CD4-positive, alpha-beta T cell treated with Interleukin-15 for 1 hour (primary cell): ENCODE measurements at regions not wholly inside any gene's neighbourhood (a gene's known extent, or its start where the extent isn't known, plus 50 kb on each side); places are given as distances from the start of the nearest gene placed in this dataset.
"Not testable (repeated sequence)": the region's sequence is repeated elsewhere in the genome, so short reads cannot be mapped to it uniquely, and the experiment has no call there.

Experiments used
- DNase-seq: peaks from one replicate; pipeline ENCODE4 v3.0.0-alpha.2; 2020

DNA sequence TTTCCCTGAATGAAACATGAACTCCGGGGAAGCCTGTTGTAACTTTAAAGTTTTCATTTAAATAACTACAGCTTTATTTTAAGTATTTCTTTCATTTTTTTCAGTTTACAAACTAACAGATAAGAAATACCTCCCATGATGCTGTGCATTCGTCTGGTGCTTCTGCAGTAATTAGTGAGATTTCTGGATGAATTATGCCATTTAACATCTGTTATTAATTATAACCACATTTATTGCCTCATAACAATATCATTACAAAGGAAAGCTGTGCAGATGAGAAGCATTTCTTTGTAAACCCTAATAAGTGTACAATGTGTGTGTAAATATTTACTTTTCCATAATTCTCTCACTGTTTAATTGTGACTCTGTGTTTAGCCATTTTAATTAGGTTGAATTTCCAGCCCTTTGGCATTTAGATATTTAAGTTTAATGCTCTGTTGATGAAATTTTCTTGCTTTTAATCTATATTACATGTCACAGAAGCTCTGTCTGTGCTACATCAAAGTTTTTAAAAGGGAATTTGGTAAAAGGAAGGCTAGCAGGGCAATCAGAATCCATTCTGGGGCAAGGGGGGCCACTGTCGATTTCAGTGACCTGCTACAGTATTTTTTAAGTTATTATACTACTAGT, 418.0 kb downstream of the SPATA31D1 start:
- no peak for DNase-seq

DNA sequence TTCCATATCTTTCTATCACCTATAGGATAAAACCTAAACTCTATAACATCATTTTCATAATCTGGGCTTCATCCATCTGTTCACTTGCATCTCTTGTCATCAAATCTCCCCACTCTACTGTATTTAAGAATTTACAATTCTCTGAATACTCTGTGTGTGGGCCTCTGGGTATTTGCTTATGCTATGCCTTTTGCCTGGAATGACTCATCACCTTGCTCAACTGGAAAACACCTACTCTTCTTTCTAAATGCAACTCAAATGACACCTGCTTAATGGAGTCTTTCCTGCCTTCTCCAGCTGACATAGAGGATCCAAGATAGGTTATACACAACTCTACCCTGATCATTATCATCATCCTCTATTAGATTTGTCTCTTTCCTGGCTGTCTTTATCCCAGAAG, 421.7 kb downstream of the SPATA31D1 start:
- DNase-seq: no peak

DNA sequence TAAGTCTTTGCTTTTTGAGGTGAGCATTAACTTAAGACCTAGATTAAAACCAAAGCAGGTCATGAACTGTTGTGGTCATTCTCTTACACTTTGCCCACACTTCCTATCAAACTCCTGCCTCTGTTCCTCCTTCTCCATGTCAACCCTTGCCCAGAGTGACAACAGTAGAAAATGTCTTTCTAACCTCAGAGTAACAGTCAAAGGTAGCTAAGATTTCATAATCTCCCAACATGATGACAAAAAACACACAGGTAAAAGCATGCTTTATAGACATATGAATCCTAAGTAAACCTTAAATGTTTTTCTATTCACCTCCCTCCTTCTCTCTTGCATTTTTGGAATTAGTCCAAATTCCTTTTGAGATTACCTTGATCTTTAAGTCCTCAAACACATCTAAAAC, 422.3 kb downstream of the SPATA31D1 start:
- DNase-seq: no peak

DNA sequence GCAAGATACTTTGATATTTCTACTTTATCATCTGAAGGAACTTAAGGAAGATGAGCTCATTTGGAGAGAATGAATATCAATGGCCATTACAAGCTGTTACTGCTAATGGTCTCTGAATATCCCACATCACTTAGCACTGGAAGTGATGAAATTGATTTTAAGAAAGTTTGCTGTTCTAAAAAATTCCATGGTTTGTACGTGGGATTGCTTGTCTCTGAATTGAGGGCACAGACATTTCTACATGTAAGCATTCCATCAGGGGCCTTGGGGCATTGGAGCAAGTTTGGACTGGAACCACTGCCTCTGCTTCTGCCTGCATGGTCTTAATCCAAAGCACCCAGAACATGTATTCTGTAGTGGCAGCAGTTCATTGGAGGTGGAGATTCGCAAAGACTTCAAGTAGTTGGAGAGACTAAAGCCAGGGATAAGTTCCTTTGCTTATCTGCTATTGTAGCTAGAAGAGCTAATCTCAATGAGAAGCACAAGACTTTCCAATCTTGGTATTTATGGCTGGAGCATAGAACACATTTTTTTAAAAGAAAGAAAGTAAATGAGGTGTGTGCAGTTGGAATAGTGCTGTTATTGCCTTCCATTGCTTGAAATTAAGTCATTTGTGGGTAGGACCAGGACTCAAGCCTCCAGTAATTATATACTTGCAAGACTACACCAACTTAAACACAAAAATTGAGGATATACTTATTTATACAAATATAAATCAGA, 424.2 kb downstream of the SPATA31D1 start:
- DNase-seq: no peak

DNA sequence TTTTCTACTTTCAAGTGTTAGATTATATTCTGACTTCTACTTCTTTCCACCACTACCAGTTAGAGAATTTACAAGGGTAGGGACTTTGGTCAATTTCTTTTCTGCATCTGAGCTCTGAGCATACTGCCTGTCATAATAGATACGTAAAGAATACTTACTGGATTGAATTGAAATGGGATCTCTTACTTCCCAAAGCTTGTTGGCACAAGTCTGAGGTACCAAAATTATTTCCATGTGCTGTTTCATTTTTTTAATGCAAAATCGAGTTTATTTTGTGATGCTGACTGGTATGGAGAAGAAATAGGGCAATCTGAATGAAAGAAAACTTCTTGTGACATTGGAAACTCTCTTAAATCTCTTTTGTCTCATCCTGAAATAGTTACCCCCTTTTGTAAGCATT, 428.9 kb downstream of the SPATA31D1 start:
- DNase-seq: no peak

DNA sequence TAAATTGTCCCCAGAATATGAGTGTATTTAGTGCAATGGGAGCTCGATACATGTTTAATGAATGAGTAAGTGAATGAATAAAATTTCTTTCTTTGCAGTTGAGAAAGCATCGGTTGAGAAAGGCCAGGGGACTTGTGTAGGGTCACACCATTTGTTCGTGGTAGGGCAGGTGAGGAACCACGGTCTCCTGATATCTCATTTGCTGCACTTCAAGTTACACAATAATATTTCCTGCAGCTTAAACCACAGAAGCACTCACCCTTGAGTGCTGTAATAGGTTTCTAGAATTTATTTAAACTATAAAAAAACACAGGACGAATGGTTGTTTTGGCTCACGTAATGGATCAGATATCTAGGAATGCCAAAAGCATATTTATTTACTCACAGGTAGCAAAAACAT, 429.8 kb downstream of the SPATA31D1 start:
- no peak for DNase-seq

DNA sequence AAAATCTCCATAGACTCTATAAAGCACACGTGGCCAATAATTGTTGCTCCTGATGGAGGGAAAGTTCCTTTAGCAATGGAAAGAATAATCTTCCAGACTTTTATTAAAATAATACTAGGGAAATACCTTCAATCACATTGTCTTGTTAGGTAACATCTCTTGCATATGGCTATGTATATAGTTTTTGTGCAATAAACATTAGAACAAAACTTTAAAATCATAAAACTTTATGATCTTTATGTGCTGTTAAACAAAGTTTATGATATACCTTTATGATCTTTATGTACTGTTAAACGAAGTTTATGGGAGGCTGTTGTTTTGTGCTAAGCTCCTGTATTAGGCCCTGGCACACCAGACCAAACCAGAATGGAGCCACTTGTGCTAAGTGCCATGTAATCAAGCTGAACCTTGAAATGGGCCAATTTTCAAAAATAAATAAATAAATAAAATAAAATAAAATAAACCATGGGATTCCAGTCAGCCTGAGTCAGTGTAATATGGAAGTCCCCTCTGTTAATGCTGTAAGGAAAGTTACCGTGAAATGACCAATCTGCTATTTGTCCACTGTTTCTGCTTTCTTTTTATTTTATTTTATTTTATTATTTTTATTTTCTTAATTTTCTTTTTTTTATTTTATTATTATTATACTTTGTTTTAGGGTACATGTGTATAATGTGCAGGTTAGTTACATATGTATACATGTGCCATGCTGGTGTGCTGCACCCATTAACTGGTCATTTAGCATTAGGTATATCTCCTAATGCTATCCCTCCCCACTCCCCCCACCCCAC, 431.3 kb downstream of the SPATA31D1 start:
- DNase-seq: no peak

DNA sequence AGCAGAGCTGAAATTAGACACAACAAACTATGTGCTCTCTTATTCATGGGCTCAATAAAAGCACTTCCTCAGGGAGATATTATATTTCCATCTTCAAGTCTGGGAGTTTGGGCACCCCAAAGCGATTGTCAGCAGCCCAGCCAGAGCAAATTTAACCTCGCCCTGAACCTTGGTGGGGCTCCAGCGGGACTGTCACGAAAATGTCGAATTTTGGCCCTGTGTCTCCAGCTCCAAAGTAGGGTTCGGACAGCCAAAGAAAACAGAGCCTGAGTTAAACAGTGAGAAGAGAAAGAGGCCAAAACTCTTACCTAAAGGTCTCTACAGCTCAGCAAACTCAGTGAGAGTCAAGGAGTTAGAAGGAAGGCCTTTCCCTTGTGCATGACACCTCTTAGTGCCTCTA, 432.9 kb downstream of the SPATA31D1 start:
- no peak for DNase-seq

DNA sequence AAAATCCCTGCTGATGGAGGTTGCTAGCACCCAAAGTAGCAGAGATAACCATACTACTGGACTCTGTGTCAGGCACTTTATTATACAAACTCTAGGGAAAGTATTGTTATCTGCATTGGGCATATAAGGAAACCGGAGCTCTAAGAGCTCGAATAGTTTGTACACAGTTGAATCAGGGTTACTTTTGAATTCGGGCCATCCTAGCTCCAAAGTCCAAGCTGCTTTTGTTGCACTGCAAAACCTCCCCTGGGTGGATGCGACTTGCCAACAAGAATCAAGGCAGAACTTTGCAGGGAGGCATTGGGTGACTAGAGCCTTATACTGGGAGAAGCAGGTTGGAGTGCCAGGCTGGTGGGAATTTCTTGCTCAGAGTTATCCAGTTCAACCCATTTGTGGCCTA, 435.1 kb downstream of the SPATA31D1 start:
- no peak for DNase-seq

DNA sequence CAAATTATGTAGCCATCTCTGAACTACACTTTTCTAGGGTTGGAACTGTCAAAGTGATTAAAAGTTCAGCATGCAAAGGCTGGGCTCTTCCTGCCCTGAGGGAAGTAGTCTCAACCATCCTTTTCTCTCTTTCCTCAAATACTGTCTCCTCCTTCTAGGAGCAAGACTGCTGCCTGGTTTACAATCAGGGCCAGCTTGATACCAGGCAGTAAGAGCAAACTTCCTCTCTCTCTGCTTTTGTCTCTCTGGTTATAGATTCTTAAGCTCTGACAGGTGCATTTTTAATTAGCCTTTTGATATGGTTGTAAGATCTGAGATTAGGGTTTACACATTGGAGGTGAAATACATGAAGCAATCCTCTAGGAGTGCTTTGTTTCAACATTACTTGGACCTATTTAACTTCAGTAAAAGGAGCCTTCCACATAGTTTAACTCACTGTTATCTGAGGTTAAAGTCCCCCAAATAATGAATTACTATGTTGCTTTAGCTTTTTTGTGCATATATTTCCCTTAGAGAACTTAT, 436.1 kb downstream of the SPATA31D1 start:
- DNase-seq: no peak

DNA sequence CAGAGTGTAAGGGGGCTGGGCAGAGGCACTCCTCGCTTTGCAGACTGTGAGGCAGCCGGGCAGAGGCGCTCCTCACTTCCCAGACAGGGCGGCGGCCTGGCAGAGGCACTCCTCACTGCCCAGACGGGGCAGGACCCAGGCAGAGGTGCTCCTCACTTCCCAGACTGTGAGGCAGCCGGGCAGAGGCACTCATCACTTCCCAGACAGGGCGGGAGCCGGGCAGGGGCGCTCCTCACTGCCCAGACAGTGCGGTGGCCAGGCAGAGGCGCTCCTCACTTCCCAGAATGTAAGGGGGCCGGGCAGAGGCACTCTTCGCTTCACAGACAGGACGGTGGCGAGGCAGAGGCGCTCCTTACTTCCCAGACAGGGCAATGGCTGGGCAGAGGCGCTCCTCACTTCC, 442.5 kb downstream of the SPATA31D1 start:
- no peak for DNase-seq

DNA sequence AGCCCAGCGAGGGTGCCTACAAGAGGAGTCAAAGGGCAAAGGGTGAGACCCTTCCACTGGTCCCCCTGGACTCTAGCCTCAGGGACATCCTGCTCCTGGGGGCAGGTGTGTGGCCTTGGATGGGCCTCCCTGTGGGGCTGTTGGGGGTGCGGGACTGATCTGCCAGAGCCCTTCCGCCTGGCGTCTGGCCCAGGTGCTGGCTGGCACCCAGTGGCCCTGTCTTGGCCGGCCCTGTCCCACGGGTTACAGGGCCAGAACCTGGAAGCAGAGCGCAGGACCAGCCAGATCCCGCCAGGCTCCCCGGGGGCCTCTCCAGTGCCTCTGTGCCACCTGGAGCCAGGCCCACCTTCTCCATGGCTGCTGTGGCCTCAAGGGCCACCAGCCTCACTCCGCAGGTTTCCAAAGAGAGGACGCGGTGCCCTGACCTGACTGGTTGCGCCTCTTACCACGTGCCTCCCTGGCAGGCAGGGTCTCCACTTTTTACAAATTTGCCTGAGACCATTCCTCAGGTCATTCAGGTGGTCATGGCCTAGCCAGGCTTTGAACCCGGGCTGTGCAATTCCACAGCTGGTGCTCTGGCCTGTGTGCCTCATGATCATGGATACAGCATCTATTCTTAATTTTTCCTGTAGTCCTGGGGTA, 444.8 kb downstream of the SPATA31D1 start:
- not testable (repeated sequence) for DNase-seq

DNA sequence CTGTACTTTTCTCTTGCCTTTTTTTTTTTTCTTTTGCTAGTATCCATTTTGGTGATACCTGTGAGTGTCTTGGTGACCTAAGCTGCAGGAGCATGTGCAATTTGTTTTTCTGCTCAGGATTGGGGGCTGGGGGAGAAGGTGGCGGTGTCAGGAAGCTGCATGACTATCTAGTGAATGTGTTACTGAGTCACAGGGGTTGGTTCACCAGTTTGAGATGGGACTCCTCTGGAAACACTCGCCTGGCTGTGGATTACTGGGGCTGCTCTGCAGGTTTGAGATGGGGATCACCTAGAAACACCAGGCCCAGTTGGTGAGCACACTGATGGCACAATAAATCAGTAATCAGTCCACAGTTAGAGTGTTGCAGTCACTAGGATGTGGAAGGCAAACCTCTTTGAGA, 447.9 kb downstream of the SPATA31D1 start:
- no peak for DNase-seq

DNA sequence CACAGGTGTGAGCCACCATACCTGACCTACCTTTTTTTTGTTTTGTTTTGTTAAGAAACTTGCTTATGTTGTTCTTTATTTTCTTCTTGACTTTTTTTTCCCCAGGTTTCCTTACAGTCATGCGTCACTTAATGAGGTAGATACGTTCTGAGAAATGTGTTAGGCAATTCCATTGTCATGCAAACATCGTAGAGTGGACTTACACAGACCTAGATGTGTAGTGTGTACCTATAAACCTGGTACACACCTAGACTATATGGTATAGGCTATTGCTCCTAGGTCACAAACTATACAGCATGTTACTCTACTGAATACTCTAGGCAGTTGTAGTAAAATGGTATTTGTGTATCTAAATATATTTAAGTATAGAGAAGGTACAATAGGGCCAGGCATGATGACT, 448.6 kb downstream of the SPATA31D1 start:
- not testable (repeated sequence) for DNase-seq

DNA sequence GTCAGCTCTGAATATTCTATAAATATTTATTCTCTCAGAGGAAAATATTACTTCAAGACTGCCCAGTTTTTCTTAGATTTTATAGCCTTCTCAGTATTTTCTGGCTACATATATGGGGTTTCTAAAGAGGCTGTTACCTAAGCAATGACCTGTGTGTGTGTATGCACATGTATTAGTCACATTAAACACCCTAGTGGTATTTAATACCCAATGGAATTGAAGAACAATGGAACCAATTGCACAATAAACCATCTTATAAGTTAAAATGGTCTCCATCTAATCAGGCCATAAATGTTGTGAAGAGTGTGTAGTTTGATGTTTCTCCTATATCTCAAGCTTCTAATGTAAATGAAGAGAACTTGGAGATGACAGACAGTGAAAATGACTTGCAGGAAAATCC, 450.0 kb downstream of the SPATA31D1 start:
- no peak for DNase-seq

DNA sequence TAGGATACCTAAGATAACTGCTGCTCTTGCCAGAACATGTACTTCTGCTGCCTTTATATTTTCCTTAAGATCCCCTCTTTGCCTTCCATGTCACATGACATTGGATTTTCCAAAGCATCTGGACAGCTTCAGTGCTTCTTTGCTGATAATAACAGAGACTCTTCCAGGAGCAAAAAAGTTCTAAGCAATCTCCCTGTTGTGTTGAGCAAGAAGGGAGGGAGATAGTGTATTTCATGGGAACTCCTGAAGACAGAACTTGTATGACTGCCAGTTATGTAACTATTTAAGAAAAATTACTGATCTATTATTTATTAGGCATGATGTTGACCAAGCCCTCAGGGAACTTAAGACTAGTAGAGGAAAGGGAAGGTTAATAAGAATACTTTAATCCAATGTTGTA, 454.7 kb downstream of the SPATA31D1 start:
- no peak for DNase-seq

DNA sequence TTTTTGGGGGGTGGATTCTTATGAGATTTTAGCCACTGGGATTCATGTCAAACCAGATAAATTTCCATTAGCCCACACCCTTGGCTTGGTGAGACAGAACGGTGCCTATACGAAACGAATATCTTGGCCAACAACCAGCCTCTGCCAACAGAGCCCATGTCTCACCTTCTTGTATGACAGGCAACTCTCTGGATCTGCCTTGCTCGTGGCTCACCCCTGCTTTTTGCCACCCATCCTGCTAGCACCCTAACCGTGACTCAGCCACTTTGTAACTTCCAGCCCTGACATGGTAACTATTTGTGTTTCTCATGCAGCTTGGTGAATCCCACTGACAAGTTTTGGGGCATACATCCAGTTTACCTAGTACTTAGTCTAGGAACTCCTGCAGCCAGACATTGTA, 457.0 kb downstream of the SPATA31D1 start:
- DNase-seq: no peak

DNA sequence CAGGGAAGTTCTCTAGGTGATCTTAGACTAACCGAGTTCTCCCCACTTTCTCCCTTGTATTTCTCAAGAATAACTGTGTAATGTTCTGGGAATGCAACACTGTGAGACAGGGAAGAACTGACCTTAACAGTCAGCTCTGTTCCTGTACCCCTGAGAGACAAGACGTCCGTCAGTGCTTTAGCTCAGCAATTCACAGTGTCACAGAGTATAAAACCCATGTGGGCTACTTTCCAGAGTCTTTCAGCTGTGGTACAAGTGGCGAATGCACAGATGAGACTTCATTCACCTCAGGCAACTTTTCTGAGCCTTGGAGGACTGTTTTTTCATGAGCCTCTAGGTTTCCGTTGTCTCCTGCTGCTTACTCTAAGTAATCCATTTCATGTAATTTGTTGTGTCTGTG, 458.8 kb downstream of the SPATA31D1 start:
- no peak for DNase-seq

DNA sequence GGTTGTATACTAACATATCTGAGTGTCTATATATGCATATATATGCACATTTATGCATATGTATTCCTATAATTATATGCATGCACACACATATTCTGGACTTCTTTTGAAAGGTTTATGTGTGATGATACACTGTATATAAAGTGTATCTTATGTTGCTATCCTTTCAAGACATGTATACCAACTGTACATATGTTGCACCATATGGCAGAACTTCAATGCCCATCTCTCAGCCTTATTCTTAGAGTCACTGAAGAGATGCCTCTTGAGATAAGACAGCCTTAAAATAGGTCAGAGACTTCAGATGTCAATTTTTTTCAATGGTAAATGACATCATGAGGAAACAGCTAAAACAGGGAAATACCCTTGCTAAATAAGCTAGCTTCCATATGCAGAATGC, 461.4 kb downstream of the SPATA31D1 start:
- DNase-seq: no peak

DNA sequence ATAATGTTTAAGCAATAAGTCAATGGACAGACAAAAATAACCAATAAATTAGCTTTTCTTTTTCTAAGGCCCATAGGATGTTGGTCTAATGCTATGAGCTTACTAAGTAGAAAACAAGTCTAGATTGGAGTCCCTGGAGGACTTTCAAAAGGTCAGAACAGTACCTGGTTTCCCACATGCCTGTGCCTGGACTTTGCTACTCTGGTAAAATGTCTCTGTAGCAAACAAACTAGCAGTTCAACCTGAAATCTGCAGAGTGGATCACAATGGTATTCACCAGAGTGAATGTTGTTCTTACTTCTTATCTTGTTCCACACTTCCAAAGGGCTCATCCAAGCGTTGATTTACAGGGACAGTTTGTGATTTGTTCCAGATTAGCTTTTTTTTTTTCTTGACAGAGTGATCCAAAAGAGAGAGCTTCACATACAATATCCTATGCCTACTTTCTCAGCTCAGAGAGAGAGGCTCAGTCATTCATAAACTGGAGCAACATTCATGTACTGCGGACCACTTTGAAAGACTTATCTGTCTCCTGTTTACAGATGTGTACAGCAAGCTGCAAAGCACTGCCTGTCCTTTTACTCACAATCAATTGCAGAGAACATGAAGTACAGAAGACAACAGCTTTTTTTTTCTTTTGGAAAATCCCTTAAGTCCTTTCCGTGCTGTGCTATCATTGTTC, 466.1 kb downstream of the SPATA31D1 start:
- no peak for DNase-seq

DNA sequence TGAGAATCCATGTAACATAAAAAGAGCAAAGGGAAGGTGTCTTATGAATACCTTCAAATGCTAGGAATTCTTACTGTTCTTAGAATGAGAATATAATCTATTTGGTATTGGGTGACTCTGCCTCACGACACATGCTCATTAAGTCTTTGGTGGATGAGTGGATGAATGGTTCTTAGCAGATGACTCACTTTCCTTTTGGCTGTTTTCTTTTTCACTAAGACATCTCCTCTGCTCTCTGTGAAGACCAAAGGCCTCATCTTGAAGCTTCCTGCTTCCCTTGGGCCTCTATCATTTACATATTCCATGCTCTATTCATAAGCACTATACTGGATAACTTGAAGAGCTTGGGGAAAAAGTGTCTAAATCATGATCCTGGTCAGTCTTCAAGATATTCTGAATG, 468.1 kb downstream of the SPATA31D1 start:
- no peak for DNase-seq

DNA sequence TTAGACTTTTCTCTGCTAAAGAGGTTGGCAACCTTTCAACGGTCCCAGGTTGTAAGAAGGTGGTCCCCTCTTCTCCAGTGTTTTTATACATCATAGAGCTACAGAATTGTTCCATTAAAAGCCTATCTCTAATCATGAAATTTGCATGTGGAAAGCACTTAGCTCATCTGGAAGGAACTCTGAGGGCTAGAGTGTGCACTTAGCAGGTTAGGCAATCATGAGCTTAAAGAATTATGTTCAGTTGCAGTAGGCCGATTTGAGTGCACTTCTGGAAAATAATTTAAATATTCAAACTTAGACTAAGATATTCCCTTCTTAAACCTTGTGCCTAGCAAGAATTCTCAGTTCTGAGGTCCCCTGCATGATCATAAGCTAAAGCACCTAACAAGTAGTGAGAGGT, 468.7 kb downstream of the SPATA31D1 start:
- DNase-seq: no peak

DNA sequence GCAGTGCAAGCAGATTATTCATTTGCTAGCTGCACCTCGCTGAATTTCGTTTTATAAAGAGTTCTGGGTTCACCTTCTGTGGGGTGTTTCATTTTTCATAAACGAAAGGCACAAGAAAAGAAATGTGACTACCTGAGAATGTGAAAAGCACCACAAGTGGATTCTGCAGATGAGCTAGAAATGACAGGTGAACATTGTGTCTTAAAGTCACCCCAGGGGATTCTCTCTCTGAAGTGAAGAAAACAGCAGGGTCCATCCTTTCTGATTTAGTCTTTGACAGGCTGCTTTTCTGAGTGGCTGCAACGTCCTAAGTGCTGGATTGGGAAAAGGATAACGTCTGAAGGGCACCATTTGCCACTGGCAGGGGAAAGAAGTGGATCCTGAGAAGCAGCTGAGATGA, 469.3 kb downstream of the SPATA31D1 start:
- no peak for DNase-seq
